Activated T-cell treated with anti-CD3 and anti-CD28 coated beads, Interleukin-2, amount 50 U/mL, for 24 hours (primary cell): ENCODE measurements at regions not wholly inside any gene's neighbourhood (a gene's known extent, or its start where the extent isn't known, plus 50 kb on each side); places are given as distances from the start of the nearest gene placed in this dataset.
"Not testable (repeated sequence)": the region's sequence is repeated elsewhere in the genome, so short reads cannot be mapped to it uniquely, and the experiment has no call there.

Experiments used
- DNase-seq: peaks from one replicate; pipeline ENCODE4 v3.0.0-alpha.2; 2020
- H3K27ac Mint-ChIP-seq: 2 replicates; pipeline ENCODE4 v1.8.0; 2020; ENCODE audit warnings: mild to moderate bottlenecking, mixed read lengths
- H3K27me3 Mint-ChIP-seq: 2 replicates; pipeline ENCODE4 v1.8.0; 2020; ENCODE audit warnings: mixed read lengths
- H3K36me3 Mint-ChIP-seq: 2 replicates; pipeline ENCODE4 v1.8.0; 2020; ENCODE audit warnings: low read depth, mixed read lengths
- H3K4me1 Mint-ChIP-seq: 2 replicates; pipeline ENCODE4 v1.8.0; 2020; ENCODE audit warnings: low read depth, mixed read lengths
- H3K4me3 Mint-ChIP-seq: 2 replicates; pipeline ENCODE4 v1.8.0; 2020; ENCODE audit warnings: mild to moderate bottlenecking, moderate library complexity, mixed read lengths
- H3K9me3 Mint-ChIP-seq: 2 replicates; pipeline ENCODE4 v1.8.0; 2020; ENCODE audit warnings: mixed read lengths

DNA sequence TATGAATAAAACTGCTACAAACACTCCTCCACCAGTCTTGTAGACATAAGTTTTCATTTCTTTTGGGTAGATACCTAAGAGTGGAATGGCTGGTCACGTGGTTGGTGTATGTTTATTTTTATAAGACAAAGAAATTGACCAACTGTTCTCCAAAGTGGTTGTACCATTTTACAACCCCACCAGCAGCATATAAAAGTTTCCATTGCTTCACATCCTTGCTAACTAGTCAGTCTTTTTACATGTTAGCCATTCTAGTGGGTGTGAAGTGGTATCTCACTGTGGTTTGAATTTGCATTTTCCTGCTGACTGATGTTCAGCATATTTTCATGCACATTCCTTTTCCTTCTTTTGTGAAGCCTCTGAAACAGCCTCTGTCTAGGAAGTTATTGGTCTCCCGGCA, 76.2 kb upstream of the ADGRG2 start:
- H3K27ac Mint-ChIP-seq = no peak overlapping the region

GRCh38 chrX:19202171-19202570, 79.9 kb upstream of the ADGRG2 start:
- H3K36me3 Mint-ChIP-seq = no peaks in the 10 kb centered on the region

More for the DNA sequence above, 76.2 kb upstream of the ADGRG2 start:
- Mint-ChIP-seq H3K27me3 (peaks cover 39% of the 10 kb centered on the region), H3K4me1 (no peaks in the 10 kb centered on the region), H3K36me3 (no peaks in the 10 kb centered on the region), H3K4me3 (no peak overlapping the region), H3K9me3 (no peaks in the 10 kb centered on the region)
- DNase-seq = no peak

DNA sequence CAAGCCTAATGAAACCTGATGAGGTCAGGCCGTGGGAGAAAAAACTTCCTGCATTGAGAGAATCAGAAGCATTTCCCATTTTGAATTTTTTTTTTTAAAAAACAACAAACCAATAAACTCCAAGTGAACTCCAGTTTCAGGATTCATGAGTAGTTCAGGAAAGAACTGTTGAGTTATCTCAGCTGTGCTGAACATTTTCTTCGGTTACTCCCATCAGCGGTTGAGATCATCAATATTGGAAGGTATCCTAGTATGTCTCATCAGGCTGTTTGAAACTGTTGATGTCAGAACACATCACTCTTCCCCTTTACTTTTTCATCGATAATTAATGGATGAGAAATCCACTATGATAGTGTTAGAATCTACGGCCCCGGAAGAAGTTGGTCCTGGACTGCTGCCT, 82.4 kb upstream of the ADGRG2 start:
- Mint-ChIP-seq H3K4me1 (no peaks in the 10 kb centered on the region), H3K9me3 (no peaks in the 10 kb centered on the region), H3K4me3 (no peak overlapping the region), H3K27ac (no peak overlapping the region), H3K36me3 (no peaks in the 10 kb centered on the region), H3K27me3 (peaks cover 29% of the 10 kb centered on the region)
- DNase-seq = no peak

More at GRCh38 chrX:19202171-19202570, 79.9 kb upstream of the ADGRG2 start:
- Mint-ChIP-seq H3K4me1 (no peaks in the 10 kb centered on the region), H3K4me3 (no peak overlapping the region), H3K9me3 (no peaks in the 10 kb centered on the region), H3K27ac (no peak overlapping the region), H3K27me3 (peaks cover 23% of the 10 kb centered on the region)
- DNase-seq = no peak

DNA sequence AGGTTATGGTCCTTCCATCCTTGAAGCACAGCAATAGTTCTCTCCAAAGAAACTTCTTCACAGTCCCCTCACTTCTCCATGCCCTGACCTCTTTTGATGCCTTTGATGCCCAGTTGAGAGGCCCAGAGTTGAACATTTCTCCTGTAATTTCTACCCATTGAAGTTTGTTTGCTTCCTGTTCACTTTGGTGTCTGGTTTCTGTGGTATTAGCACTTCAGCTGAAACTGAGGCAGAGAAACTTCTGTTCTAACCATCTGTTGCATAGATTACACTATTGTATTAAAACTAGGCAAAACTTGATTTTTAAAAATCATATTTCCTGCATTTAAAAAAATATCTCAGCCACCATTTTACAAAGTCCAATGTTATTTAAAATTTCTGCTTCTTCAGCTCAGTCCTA, 89.8 kb upstream of the ADGRG2 start:
- no peaks in the 10 kb centered on the region for H3K36me3 Mint-ChIP-seq
- DNase-seq = no peak
- no peaks in the 10 kb centered on the region for H3K9me3 Mint-ChIP-seq
- H3K27me3 Mint-ChIP-seq = peaks cover 34% of the 10 kb centered on the region
- no peaks in the 10 kb centered on the region for H3K4me1 Mint-ChIP-seq
- H3K4me3 Mint-ChIP-seq = no peak overlapping the region
- H3K27ac Mint-ChIP-seq = no peak overlapping the region

- Mint-ChIP-seq H3K27me3 (peaks cover 32% of the 10 kb centered on the region), H3K9me3 (no peaks in the 10 kb centered on the region), H3K4me1 (no peaks in the 10 kb centered on the region), H3K36me3 (no peaks in the 10 kb centered on the region), H3K27ac (no peak overlapping the region), H3K4me3 (no peak overlapping the region)
- DNase-seq = no peak
Observed at GRCh38 chrX:19213610-19214152, 91.4 kb upstream of the ADGRG2 start.

DNA sequence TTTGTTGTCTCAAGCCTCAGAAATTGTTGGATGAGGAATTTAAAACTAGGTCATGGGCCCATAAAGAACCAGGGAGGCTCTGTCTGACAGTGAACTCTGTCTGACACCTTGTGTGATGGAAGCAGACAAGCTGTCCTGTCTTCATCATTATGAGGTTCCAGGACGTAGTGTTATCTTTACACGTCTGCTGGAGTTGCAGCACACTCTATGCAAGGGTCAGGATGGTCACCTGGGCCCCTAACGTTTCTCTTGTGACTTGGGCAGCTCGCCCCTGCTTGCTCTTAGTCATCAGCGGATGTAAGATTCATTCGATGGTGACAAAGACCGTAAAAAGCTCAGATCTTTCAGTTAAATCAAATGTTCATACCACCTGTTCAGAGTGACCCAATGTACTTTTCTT, 92.0 kb upstream of the ADGRG2 start:
- Mint-ChIP-seq H3K4me3 (no peak overlapping the region), H3K27ac (no peak overlapping the region), H3K9me3 (no peaks in the 10 kb centered on the region), H3K36me3 (no peaks in the 10 kb centered on the region), H3K27me3 (peaks cover 28% of the 10 kb centered on the region), H3K4me1 (no peaks in the 10 kb centered on the region)
- DNase-seq = no peak

- H3K27me3 Mint-ChIP-seq = peaks cover 54% of the 10 kb centered on the region
- no peak overlapping the region for H3K27ac Mint-ChIP-seq
- no peaks in the 10 kb centered on the region for H3K36me3 Mint-ChIP-seq
- no peaks in the 10 kb centered on the region for H3K4me1 Mint-ChIP-seq
- no peak overlapping the region for H3K4me3 Mint-ChIP-seq
- no peak for DNase-seq
- no peaks in the 10 kb centered on the region for H3K9me3 Mint-ChIP-seq
Observed at GRCh38 chrX:19225909-19226308, 103.6 kb upstream of the ADGRG2 start.

GRCh38 chrX:19229896-19230295, 107.6 kb upstream of the ADGRG2 start:
- H3K4me1 Mint-ChIP-seq, DNase-seq, H3K27ac Mint-ChIP-seq: not testable (repeated sequence)

DNA sequence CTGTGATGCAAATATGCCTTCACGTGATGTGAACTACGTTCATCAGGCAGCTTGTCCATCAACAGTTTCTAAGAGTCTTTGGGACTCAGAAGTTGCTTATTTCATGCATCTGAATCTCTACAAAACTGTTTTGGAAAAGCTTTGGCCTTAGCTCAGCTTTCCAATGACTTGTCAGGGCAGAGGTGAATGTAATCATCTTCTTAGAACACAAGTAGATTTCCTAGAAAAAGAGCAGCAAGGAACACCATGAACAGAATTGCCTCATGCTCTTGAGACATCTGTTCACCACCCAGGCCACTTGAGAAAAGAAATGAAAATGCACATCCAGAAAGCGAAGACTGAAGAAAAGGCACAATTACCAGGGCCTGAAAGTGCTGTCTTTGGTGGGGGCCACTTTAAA, 105.8 kb upstream of the PDHA1 start:
- Mint-ChIP-seq H3K27ac (no peak overlapping the region), H3K9me3 (peaks cover 8% of the 10 kb centered on the region), H3K4me3 (no peak overlapping the region), H3K36me3 (no peaks in the 10 kb centered on the region), H3K4me1 (no peaks in the 10 kb centered on the region), H3K27me3 (peaks cover 40% of the 10 kb centered on the region)
- no peak for DNase-seq

More at GRCh38 chrX:19229896-19230295, 107.6 kb upstream of the ADGRG2 start:
- H3K4me3 Mint-ChIP-seq, H3K9me3 Mint-ChIP-seq, H3K36me3 Mint-ChIP-seq: not testable (repeated sequence)
- H3K27me3 Mint-ChIP-seq = peaks cover 28% of the 10 kb centered on the region

- Mint-ChIP-seq H3K36me3 (no peaks in the 10 kb centered on the region), H3K27ac (no peak overlapping the region), H3K27me3 (peaks cover 19% of the 10 kb centered on the region), H3K9me3 (peaks cover 19% of the 10 kb centered on the region), H3K4me1 (no peaks in the 10 kb centered on the region), H3K4me3 (no peak overlapping the region)
- no peak for DNase-seq
Observed at GRCh38 chrX:19243431-19243830, 100.3 kb upstream of the PDHA1 start.

GRCh38 chrX:19244921-19245320, 98.8 kb upstream of the PDHA1 start:
- Mint-ChIP-seq H3K27me3 (peaks cover 20% of the 10 kb centered on the region), H3K9me3 (peaks cover 23% of the 10 kb centered on the region)
- not testable (repeated sequence) for H3K36me3 Mint-ChIP-seq, DNase-seq, H3K27ac Mint-ChIP-seq, H3K4me3 Mint-ChIP-seq, H3K4me1 Mint-ChIP-seq

- H3K9me3 Mint-ChIP-seq = peaks cover 18% of the 10 kb centered on the region
- H3K4me3 Mint-ChIP-seq = no peak overlapping the region
- no peak for DNase-seq
- H3K4me1 Mint-ChIP-seq = no peaks in the 10 kb centered on the region
- peaks cover 17% of the 10 kb centered on the region for H3K27me3 Mint-ChIP-seq
- no peak overlapping the region for H3K27ac Mint-ChIP-seq
- no peaks in the 10 kb centered on the region for H3K36me3 Mint-ChIP-seq
Observed at GRCh38 chrX:19245711-19246269, 97.9 kb upstream of the PDHA1 start.

GRCh38 chrX:19256986-19257385, 86.7 kb upstream of the PDHA1 start:
- H3K27ac Mint-ChIP-seq = no peak overlapping the region
- no peaks in the 10 kb centered on the region for H3K9me3 Mint-ChIP-seq
- no peak overlapping the region for H3K4me3 Mint-ChIP-seq
- H3K36me3 Mint-ChIP-seq = no peaks in the 10 kb centered on the region
- H3K27me3 Mint-ChIP-seq = peaks cover 35% of the 10 kb centered on the region
- H3K4me1 Mint-ChIP-seq = no peaks in the 10 kb centered on the region
- DNase-seq = no peak

DNA sequence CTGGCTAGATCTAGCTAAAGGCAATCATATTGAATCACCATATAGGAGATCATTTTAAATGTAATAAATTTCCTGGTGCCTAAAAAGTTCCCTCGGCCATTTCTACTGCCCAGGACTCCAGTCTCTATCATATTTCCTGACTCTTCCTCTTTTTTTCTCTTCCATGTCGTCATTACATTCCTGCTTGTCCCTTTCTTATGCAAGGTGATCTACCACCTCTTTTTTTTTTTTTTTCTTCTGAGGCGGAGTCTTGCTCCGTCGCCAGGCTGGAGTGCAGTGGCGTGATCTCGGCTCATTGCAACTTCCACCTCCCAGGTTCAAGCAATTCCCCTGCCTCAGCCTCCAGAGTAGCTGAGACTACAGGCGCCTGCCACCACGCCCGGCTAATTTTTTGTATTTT, 82.7 kb upstream of the PDHA1 start:
- not testable (repeated sequence) for DNase-seq, H3K27ac Mint-ChIP-seq, H3K4me3 Mint-ChIP-seq, H3K4me1 Mint-ChIP-seq, H3K36me3 Mint-ChIP-seq, H3K9me3 Mint-ChIP-seq
- H3K27me3 Mint-ChIP-seq = peaks cover 32% of the 10 kb centered on the region

GRCh38 chrX:19270727-19271126, 73.0 kb upstream of the PDHA1 start:
- H3K4me3 Mint-ChIP-seq = no peak overlapping the region
- no peaks in the 10 kb centered on the region for H3K9me3 Mint-ChIP-seq
- DNase-seq = no peak
- H3K27ac Mint-ChIP-seq = no peak overlapping the region
- H3K4me1 Mint-ChIP-seq = peaks cover 2% of the 10 kb centered on the region
- H3K27me3 Mint-ChIP-seq = peaks cover 10% of the 10 kb centered on the region
- no peaks in the 10 kb centered on the region for H3K36me3 Mint-ChIP-seq

- Mint-ChIP-seq H3K27me3 (peaks cover 14% of the 10 kb centered on the region), H3K4me3 (no peak overlapping the region), H3K27ac (no peak overlapping the region), H3K36me3 (no peaks in the 10 kb centered on the region), H3K4me1 (peaks cover 2% of the 10 kb centered on the region), H3K9me3 (no peaks in the 10 kb centered on the region)
- DNase-seq = no peak
Observed at GRCh38 chrX:19272452-19272851, 71.3 kb upstream of the PDHA1 start.
